CD4-positive, CD25-positive, alpha-beta regulatory T cell (primary cell): ENCODE measurements at regions not wholly inside any gene's neighbourhood (a gene's known extent, or its start where the extent isn't known, plus 50 kb on each side); places are given as distances from the start of the nearest gene placed in this dataset.
A peak's percentile ranks its signal among the peaks of the same experiment; 100 is the strongest.

ENCODE experiments used
- ATAC-seq, 2 donors: fragments of 150-1000 bp; cut with Tn5 transposase; one replicate each; pipeline ENCODE4 v1.10.0; 2021; ENCODE audit warnings: low read depth in 2 of 2, moderate number of reproducible peaks in 2 of 2, moderate library complexity in 1 of 2
- DNase-seq, 3 donors: peaks; one replicate each; pipeline versions ENCODE4 v3.0.0 to v3.0.0-alpha.2; 2012 to 2022; ENCODE audit warnings: mixed read lengths in 1 of 3
- H3K27ac ChIP-seq: one replicate; pipeline ENCODE4 v1.7.0; 2013; ENCODE audit warnings: mild to moderate bottlenecking, low read length; ENCODE audit not compliant: insufficient read depth, poor library complexity, severe bottlenecking
- H3K27me3 ChIP-seq: one replicate; pipeline ENCODE4 v1.7.0; 2013; ENCODE audit warnings: low read length; ENCODE audit not compliant: control insufficient read depth, insufficient read depth
- H3K36me3 ChIP-seq: one replicate; pipeline ENCODE4 v1.7.0; 2013; ENCODE audit warnings: mild to moderate bottlenecking, low read length, moderate library complexity; ENCODE audit not compliant: control insufficient read depth, insufficient read depth
- H3K4me1 ChIP-seq: 2 replicates; pipeline ENCODE4 v1.7.0; 2013; ENCODE audit warnings: mild to moderate bottlenecking, low read length; ENCODE audit not compliant: insufficient read depth, control insufficient read depth, poor library complexity, severe bottlenecking
- H3K4me3 ChIP-seq: one replicate; pipeline ENCODE4 v1.7.0; 2013; ENCODE audit warnings: low read depth, mild to moderate bottlenecking, low read length, moderate library complexity
- H3K9me3 ChIP-seq, 2 experiments: 1 replicate in 1 of 2; 2 replicates in 1 of 2; pipeline ENCODE4 v1.7.0; 2013; ENCODE audit warnings: low read length in 2 of 2, mild to moderate bottlenecking in 1 of 2, moderate library complexity in 1 of 2; ENCODE audit not compliant: control insufficient read depth in 2 of 2
- H3K27ac Mint-ChIP-seq, 3 donors: one replicate each; pipeline ENCODE4 v1.8.0; 2020 to 2022; ENCODE audit warnings: mild to moderate bottlenecking in 3 of 3, mixed read lengths in 3 of 3, moderate library complexity in 2 of 3
- H3K27me3 Mint-ChIP-seq: one replicate; pipeline ENCODE4 v1.8.0; 2022; ENCODE audit warnings: mild to moderate bottlenecking, mixed read lengths
- H3K36me3 Mint-ChIP-seq: one replicate; pipeline ENCODE4 v1.8.0; 2020; ENCODE audit warnings: mixed read lengths
- H3K4me1 Mint-ChIP-seq, 4 donors: one replicate each; pipeline ENCODE4 v1.8.0; 2020 to 2022; ENCODE audit warnings: mixed read lengths in 4 of 4, mild to moderate bottlenecking in 1 of 4
- H3K4me3 Mint-ChIP-seq, 4 donors: one replicate each; pipeline ENCODE4 v1.8.0; 2020 to 2022; ENCODE audit warnings: mild to moderate bottlenecking in 4 of 4, mixed read lengths in 4 of 4, moderate library complexity in 3 of 4
- H3K9me3 Mint-ChIP-seq, 7 donors: one replicate each; pipeline ENCODE4 v1.8.0; 2020 to 2022; ENCODE audit warnings: mixed read lengths in 7 of 7, mild to moderate bottlenecking in 3 of 7, moderate library complexity in 2 of 7

DNA sequence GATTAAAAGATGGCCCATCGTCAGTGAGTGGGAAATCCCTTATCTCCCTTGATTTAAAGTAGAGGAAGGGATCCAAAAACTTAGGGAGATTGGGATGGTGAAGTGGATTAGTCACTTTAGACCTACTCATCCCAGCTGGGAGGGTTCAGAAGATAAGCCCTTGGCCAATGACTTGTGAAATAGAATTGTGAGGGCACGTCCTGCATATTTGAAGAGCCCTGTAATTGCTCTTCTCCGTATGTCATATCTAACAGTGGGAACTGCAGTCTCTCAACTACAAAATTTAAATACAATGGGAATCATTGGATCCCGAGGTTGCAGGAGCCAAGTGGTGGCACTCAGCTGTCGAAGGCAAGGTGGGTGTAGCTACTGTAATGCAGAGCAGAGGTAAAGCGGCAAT, 65.4 kb upstream of the C9orf72 start:
- H3K9me3 Mint-ChIP-seq = peaks cover 0 to 4% (median 0%) of the 10 kb centered on the region in 7 donors
- DNase-seq = no peak
- no peaks in the 10 kb centered on the region for H3K27me3 Mint-ChIP-seq
- H3K27ac Mint-ChIP-seq = no peak overlapping the region
- H3K4me1 Mint-ChIP-seq = no peaks in the 10 kb centered on the region
- H3K4me3 Mint-ChIP-seq = no peak overlapping the region
- no peaks in the 10 kb centered on the region for H3K9me3 ChIP-seq
- no peaks in the 10 kb centered on the region for H3K36me3 Mint-ChIP-seq
- H3K4me1 ChIP-seq = no peaks in the 10 kb centered on the region
- H3K27ac ChIP-seq = no peak overlapping the region
- H3K36me3 ChIP-seq = no peaks in the 10 kb centered on the region
- no peak overlapping the region for H3K4me3 ChIP-seq
- no peak for ATAC-seq
- no peaks in the 10 kb centered on the region for H3K27me3 ChIP-seq

GRCh38 chr9:27645161-27645840, 72.0 kb upstream of the C9orf72 start:
- Mint-ChIP-seq H3K27ac (no peak overlapping the region), H3K4me1 (no peaks in the 10 kb centered on the region), H3K36me3 (no peaks in the 10 kb centered on the region), H3K9me3 (peaks cover 0 to 5% (median 1%) of the 10 kb centered on the region in 7 donors), H3K4me3 (no peak overlapping the region), H3K27me3 (peaks cover 6% of the 10 kb centered on the region)
- no peak overlapping the region for H3K27ac ChIP-seq
- H3K9me3 ChIP-seq = no peaks in the 10 kb centered on the region
- H3K4me3 ChIP-seq = no peak overlapping the region
- DNase-seq (peak in 1 of 3 donors; percentile 16), ATAC-seq (no peak)
- no peaks in the 10 kb centered on the region for H3K4me1 ChIP-seq
- no peaks in the 10 kb centered on the region for H3K36me3 ChIP-seq
- no peaks in the 10 kb centered on the region for H3K27me3 ChIP-seq

- DNase-seq (no peak), ATAC-seq (no peak)
- H3K9me3 Mint-ChIP-seq = peaks cover 0 to 4% (median 0%) of the 10 kb centered on the region in 7 donors
- no peaks in the 10 kb centered on the region for H3K36me3 Mint-ChIP-seq
- Histone ChIP-seq H3K4me3 (no peak overlapping the region), H3K4me1 (no peaks in the 10 kb centered on the region), H3K27ac (no peak overlapping the region), H3K27me3 (no peaks in the 10 kb centered on the region), H3K36me3 (no peaks in the 10 kb centered on the region), H3K9me3 (no peaks in the 10 kb centered on the region)
- H3K27me3 Mint-ChIP-seq = peaks cover 10% of the 10 kb centered on the region
- H3K4me3 Mint-ChIP-seq = no peak overlapping the region
- no peak overlapping the region for H3K27ac Mint-ChIP-seq
- no peaks in the 10 kb centered on the region for H3K4me1 Mint-ChIP-seq
Observed at GRCh38 chr9:27653246-27653645, 80.0 kb upstream of the C9orf72 start.

- H3K27ac ChIP-seq = no peak overlapping the region
- no peak for ATAC-seq
- H3K4me3 ChIP-seq = no peak overlapping the region
- peaks cover 5% of the 10 kb centered on the region for H3K27me3 Mint-ChIP-seq
- no peaks in the 10 kb centered on the region for H3K36me3 ChIP-seq
- H3K4me3 Mint-ChIP-seq = no peak overlapping the region
- no peaks in the 10 kb centered on the region for H3K4me1 Mint-ChIP-seq
- no peaks in the 10 kb centered on the region for H3K36me3 Mint-ChIP-seq
- no peaks in the 10 kb centered on the region for H3K27me3 ChIP-seq
- no peaks in the 10 kb centered on the region for H3K4me1 ChIP-seq
- no peak for DNase-seq
- no peaks in the 10 kb centered on the region for H3K9me3 ChIP-seq
- H3K9me3 Mint-ChIP-seq = peaks cover 0 to 2% (median 0%) of the 10 kb centered on the region in 7 donors
- no peak overlapping the region for H3K27ac Mint-ChIP-seq
Observed at GRCh38 chr9:27653957-27654356, 80.7 kb upstream of the C9orf72 start.

GRCh38 chr9:27654629-27655285, 81.5 kb upstream of the C9orf72 start:
- peak overlapping the region in 1 of 3 donors; percentile 63 for H3K27ac Mint-ChIP-seq
- H3K27me3 ChIP-seq = no peaks in the 10 kb centered on the region
- no peak for ATAC-seq

DNA sequence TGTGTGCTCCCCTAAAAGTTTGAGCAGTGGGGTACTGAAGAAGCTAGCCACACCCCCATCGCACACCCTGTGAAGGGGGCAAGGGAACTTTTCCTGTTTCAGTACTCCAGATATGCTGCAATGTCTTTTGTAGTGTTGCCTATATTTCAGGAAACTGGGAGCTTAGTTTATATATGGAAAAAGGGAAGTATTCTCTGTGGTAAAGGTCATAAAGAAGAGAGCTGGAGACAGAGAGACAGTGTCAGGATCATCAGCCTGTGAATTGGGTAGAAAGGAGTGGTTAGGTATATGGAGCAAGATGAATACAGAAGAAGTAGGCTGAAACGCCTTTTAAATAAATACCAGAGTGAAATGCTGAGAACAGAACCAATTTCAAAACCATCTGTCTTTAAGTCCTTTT, 82.2 kb upstream of the C9orf72 start:
- DNase-seq (no peak), ATAC-seq (no peak)
- Mint-ChIP-seq H3K4me1 (no peaks in the 10 kb centered on the region), H3K4me3 (peak overlapping the region in 1 of 4 donors; percentile 2), H3K9me3 (peaks cover 0 to 2% (median 0%) of the 10 kb centered on the region in 7 donors), H3K36me3 (no peaks in the 10 kb centered on the region), H3K27ac (no peak overlapping the region), H3K27me3 (peaks cover 5% of the 10 kb centered on the region)
- H3K4me3 ChIP-seq = no peak overlapping the region
- H3K36me3 ChIP-seq = no peaks in the 10 kb centered on the region
- H3K9me3 ChIP-seq = no peaks in the 10 kb centered on the region
- no peaks in the 10 kb centered on the region for H3K27me3 ChIP-seq
- H3K27ac ChIP-seq = no peak overlapping the region
- no peaks in the 10 kb centered on the region for H3K4me1 ChIP-seq

More at GRCh38 chr9:27654629-27655285, 81.5 kb upstream of the C9orf72 start:
- peaks cover 5% of the 10 kb centered on the region for H3K27me3 Mint-ChIP-seq
- H3K27ac ChIP-seq = no peak overlapping the region
- no peaks in the 10 kb centered on the region for H3K9me3 ChIP-seq
- H3K4me1 ChIP-seq = no peaks in the 10 kb centered on the region
- H3K36me3 Mint-ChIP-seq = no peaks in the 10 kb centered on the region
- DNase-seq = no peak
- no peaks in the 10 kb centered on the region for H3K4me1 Mint-ChIP-seq
- H3K4me3 ChIP-seq = no peak overlapping the region
- H3K36me3 ChIP-seq = no peaks in the 10 kb centered on the region
- H3K9me3 Mint-ChIP-seq = peaks cover 0 to 2% (median 0%) of the 10 kb centered on the region in 7 donors
- H3K4me3 Mint-ChIP-seq = no peak overlapping the region

- no peak overlapping the region for H3K4me3 Mint-ChIP-seq
- H3K27ac Mint-ChIP-seq = no peak overlapping the region
Observed at GRCh38 chr9:27659001-27659400, 85.7 kb upstream of the C9orf72 start.

DNA sequence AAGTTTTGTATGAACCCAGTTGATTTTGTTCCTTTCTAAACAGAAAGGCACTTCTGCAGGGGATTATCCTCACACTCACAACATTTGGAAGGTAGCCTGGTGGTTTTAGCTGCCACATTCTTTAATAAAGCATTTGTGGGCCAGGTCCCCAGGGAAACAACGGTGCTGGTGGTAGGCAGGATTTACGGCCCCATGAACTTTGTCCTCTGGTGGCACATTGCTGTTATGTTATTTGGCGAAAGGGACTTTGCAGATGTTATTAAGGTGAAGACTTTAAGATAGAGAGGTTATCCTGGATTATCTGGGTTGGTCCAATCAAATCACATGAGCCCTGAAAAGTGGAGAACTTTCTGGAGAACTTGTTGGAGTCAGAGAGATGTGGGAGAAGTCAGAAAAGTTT, 86.3 kb upstream of the C9orf72 start:
- H3K27ac ChIP-seq = no peak overlapping the region
- Mint-ChIP-seq H3K27ac (no peak overlapping the region), H3K9me3 (no peaks in the 10 kb centered on the region), H3K4me3 (no peak overlapping the region), H3K36me3 (no peaks in the 10 kb centered on the region), H3K27me3 (peaks cover 5% of the 10 kb centered on the region), H3K4me1 (no peaks in the 10 kb centered on the region)
- no peaks in the 10 kb centered on the region for H3K36me3 ChIP-seq
- no peaks in the 10 kb centered on the region for H3K4me1 ChIP-seq
- H3K4me3 ChIP-seq = no peak overlapping the region
- DNase-seq = no peak
- no peak for ATAC-seq
- no peaks in the 10 kb centered on the region for H3K27me3 ChIP-seq
- H3K9me3 ChIP-seq = no peaks in the 10 kb centered on the region

More at GRCh38 chr9:27659001-27659400, 85.7 kb upstream of the C9orf72 start:
- Histone ChIP-seq H3K4me1 (no peaks in the 10 kb centered on the region), H3K9me3 (no peaks in the 10 kb centered on the region), H3K4me3 (no peak overlapping the region), H3K36me3 (no peaks in the 10 kb centered on the region), H3K27ac (no peak overlapping the region), H3K27me3 (no peaks in the 10 kb centered on the region)
- Mint-ChIP-seq H3K27me3 (peaks cover 5% of the 10 kb centered on the region), H3K36me3 (no peaks in the 10 kb centered on the region), H3K4me1 (no peaks in the 10 kb centered on the region), H3K9me3 (no peaks in the 10 kb centered on the region)
- ATAC-seq (no peak), DNase-seq (no peak)
